AG04449 (cell line): ENCODE measurements at regions not wholly inside any gene's neighbourhood (a gene's known extent, or its start where the extent isn't known, plus 50 kb on each side); places are given as distances from the start of the nearest gene placed in this dataset.

Source experiments
- CTCF ChIA-PET: fragments of 350-600 bp; formaldehyde crosslinking; extraction: SDS; loops from one replicate; lab custom pipeline; 2021; ENCODE audit warnings: antibody characterized with exemption; lab: Yijun Ruan, JAX
- POLR2A ChIA-PET: fragments of 400-600, 350-600 bp; formaldehyde crosslinking; extraction: SDS; loops from one replicate; lab custom pipeline; 2020; ENCODE audit warnings: antibody characterized with exemption, inconsistent platforms; lab: Yijun Ruan, JAX
- DNase-seq: peaks from one replicate; pipeline ENCODE4 v3.0.0-alpha.2; 2010; ENCODE audit warnings: low read depth, low spot score
- H3K4me3 ChIP-seq: 2 replicates; pipeline ENCODE4 v1.5.1; 2011; ENCODE audit warnings: low read depth, mild to moderate bottlenecking, control low read depth, low read length
- TF ChIP-seq, protein P1 (sequence below): IDR thresholded peaks from one replicate; pipeline ENCODE4 v1.5.1; 2011; ENCODE audit warnings: mild to moderate bottlenecking, moderate library complexity, low read length, control low read depth, inconsistent platforms; ENCODE audit not compliant: insufficient read depth; ENCODE audit errors: missing control alignments

DNA sequence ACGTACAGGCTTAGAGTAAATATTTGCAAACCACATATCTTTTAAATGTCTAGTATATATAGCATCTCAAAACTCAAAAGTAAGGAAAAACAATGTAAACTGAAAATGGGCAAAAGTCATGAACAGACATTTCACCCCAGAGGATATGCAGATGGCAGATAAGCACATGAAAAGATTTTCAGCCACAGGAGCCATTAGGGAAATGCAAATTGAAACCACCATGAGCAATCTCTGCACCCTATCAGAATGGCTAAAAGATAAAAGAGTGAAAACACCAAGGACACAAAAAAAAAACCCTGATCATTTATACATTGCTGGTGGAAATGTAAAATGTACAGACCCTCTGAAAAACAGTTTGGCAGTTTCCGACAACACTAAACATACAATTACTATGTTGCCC lies 292.7 kb downstream of the ZNF516 start:
- no peak overlapping the region for H3K4me3 ChIP-seq
- CTCF ChIA-PET, result no interaction called here
- no peak for DNase-seq
- TF ChIP-seq, protein P1, sequence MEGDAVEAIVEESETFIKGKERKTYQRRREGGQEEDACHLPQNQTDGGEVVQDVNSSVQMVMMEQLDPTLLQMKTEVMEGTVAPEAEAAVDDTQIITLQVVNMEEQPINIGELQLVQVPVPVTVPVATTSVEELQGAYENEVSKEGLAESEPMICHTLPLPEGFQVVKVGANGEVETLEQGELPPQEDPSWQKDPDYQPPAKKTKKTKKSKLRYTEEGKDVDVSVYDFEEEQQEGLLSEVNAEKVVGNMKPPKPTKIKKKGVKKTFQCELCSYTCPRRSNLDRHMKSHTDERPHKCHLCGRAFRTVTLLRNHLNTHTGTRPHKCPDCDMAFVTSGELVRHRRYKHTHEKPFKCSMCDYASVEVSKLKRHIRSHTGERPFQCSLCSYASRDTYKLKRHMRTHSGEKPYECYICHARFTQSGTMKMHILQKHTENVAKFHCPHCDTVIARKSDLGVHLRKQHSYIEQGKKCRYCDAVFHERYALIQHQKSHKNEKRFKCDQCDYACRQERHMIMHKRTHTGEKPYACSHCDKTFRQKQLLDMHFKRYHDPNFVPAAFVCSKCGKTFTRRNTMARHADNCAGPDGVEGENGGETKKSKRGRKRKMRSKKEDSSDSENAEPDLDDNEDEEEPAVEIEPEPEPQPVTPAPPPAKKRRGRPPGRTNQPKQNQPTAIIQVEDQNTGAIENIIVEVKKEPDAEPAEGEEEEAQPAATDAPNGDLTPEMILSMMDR, result no peak
- POLR2A ChIA-PET, result no interaction called here

DNA sequence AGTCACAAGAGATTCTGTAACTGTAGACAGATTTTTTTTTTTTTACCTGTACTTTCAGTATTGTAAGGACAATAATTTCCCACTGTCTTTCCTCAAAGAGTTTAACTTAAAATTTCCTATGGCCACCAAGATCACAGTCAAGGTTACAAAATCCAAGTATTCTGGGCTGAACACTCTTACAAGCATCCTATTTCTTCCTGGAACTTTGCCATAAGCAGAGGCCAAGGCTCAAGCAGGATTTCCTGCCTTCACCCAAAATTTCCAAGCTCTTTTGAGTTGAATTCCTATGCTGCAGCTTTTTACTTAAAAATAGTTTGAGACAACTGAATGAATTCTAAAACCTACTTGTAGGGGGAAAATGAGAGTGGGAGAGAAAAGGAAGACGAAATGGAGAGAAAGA lies 299.4 kb downstream of the ZNF516 start:
- no peak for DNase-seq
- ChIA-PET POLR2A (no interaction called here), CTCF (no interaction called here)

DNA sequence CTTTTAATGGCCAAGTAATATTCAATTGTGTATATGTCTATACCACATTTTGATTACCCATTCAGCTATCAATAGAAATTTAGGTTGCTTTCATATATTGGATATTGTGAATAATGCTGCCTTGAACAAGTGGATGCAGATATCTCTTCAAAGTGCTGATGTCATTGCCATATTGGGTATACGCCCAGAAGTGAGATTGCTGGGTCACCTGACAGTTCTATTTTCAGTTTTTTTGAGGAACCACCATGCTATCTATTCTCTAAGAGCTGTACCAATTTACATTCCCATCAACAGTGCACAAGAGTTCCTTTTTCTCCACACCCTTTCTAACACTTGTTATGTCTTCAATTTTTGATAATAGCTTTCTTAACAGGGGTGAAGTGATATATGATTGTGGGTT lies 306.9 kb downstream of the ZNF516 start:
- no peak overlapping the region for H3K4me3 ChIP-seq
- ChIA-PET POLR2A (no interaction called here), CTCF (no interaction called here)
- no peak for DNase-seq
- TF ChIP-seq, protein P1, result no peak

More for the DNA sequence above, 299.4 kb downstream of the ZNF516 start:
- TF ChIP-seq, protein P1, result no peak
- H3K4me3 ChIP-seq, result no peak overlapping the region

DNA sequence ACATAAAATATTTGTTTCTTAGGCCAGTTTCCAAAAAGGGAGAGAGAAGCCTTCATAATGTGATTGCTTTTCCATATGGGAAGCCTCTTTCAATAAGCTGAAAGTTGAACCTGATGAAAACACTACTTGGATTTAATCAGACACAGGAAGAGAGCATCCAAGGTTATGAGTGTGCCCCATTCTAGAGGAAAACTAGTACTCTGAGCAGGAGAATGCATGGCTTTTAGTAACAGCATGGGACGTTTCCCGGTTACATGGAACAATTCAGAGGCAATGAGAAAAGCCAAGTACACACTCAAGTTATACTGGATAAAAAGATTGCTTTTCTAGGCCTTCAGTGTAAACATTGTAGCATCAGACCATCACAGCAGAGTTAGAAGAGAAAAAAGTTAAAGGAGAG lies 315.8 kb downstream of the ZNF516 start:
- TF ChIP-seq, protein P1, result no peak
- no peak for DNase-seq
- ChIA-PET POLR2A (no interaction called here), CTCF (no interaction called here)
- no peak overlapping the region for H3K4me3 ChIP-seq

DNA sequence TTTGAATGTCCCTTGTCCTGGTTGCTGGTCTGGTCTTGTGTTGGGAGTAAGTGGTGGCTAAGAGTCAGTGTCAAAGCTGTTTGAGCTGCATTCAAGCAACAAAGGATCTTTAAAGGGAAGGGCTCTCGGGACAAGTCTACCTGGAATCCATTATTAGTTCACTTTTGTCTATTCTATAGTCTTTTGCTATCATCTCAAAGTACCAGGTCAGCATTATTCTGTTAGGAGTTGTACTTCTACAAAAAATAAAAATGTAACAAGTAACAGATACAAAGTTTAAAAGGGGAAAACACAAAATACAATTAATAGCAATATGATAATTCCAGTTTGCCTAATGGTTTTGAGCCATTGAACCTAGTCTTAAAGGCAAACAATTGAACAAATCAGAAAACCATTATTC lies 317.9 kb downstream of the ZNF516 start:
- TF ChIP-seq, protein P1, result no peak
- no peak for DNase-seq
- POLR2A ChIA-PET, result no interaction called here
- CTCF ChIA-PET, result no interaction called here
- no peak overlapping the region for H3K4me3 ChIP-seq

DNA sequence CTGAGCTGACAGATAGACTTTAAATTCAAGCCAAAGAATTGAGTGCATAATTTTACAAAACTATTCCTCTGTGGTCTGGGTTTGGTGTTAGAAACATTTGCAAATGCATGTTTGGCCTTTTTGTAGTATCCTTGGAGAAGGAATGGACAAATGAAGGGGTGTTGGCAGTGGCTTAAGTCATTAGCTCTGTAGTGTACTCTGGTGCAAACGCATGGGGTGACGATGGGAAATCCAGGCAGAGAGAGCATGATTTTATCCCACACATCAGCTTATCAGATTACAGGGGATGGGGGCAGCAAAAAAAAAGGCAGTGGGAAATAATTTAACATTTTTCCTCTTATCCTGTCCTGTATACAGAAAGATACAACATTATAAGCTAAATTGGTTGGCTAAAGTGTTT lies 320.6 kb downstream of the ZNF516 start:
- TF ChIP-seq, protein P1, result no peak
- ChIA-PET POLR2A (no interaction called here), CTCF (no interaction called here)

More for the DNA sequence above, 320.6 kb downstream of the ZNF516 start:
- DNase-seq, result no peak
- H3K4me3 ChIP-seq, result no peak overlapping the region
